Testis (tissue), 2 donors: ENCODE measurements at regions not wholly inside any gene's neighbourhood (a gene's known extent, or its start where the extent isn't known, plus 50 kb on each side); places are given as distances from the start of the nearest gene placed in this dataset.

ENCODE experiments used
- POLR2A ChIP-seq: fragments of 450-650 bp; IDR thresholded peaks from one replicate; pipeline ENCODE4 v1.6.1; 2017; ENCODE audit warnings: antibody characterized with exemption, mild to moderate bottlenecking, moderate library complexity
- TF ChIP-seq, protein P1 (sequence below), 3 experiments: fragments of 450-650 bp in 2 of 3; fragments of 200-600 bp in 1 of 3; sonication (generic) in 1 of 3; IDR thresholded peaks; one replicate each; pipeline ENCODE4 v1.5.1; 2016 to 2019; ENCODE audit warnings: antibody characterized with exemption in 3 of 3, mild to moderate bottlenecking in 2 of 3, moderate library complexity in 1 of 3

DNA sequence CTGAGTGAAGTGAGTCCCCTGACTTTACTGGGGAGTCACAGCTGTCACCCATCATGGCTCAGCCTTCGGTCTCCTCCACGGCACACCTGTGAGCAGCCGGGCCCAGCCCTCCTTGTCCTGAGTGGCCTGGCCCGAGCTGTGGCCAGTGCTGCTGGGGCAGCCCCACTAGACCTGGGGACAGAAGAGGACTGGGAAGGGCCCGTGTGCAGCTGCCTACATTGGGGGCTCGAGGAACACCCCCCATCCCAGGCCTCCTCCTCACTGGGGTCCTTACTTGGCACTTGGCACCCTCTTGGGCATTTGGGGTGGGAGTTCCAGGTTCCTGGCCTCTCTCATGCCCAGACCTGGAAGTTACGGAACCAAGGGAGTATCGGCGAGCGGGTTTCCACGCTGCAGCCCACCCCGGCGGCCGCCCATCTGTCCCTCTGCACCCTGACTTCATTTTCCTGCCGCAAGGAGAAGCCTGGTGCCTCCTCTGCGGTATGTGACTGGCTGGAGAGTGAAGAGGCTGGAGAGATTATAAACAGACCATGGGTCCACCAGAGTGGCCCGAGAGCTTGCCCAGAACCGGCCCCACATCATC lies 179.7 kb downstream of the KIF26A start:
- no peak for TF ChIP-seq POLR2A
- TF ChIP-seq, protein P1, sequence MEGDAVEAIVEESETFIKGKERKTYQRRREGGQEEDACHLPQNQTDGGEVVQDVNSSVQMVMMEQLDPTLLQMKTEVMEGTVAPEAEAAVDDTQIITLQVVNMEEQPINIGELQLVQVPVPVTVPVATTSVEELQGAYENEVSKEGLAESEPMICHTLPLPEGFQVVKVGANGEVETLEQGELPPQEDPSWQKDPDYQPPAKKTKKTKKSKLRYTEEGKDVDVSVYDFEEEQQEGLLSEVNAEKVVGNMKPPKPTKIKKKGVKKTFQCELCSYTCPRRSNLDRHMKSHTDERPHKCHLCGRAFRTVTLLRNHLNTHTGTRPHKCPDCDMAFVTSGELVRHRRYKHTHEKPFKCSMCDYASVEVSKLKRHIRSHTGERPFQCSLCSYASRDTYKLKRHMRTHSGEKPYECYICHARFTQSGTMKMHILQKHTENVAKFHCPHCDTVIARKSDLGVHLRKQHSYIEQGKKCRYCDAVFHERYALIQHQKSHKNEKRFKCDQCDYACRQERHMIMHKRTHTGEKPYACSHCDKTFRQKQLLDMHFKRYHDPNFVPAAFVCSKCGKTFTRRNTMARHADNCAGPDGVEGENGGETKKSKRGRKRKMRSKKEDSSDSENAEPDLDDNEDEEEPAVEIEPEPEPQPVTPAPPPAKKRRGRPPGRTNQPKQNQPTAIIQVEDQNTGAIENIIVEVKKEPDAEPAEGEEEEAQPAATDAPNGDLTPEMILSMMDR (IDR thresholded peaks at IDR 0.05) = no peak
